HG03095 (cell line): ENCODE measurements at regions not wholly inside any gene's neighbourhood (a gene's known extent, or its start where the extent isn't known, plus 50 kb on each side); places are given as distances from the start of the nearest gene placed in this dataset.
"Not testable (repeated sequence)": the region's sequence is repeated elsewhere in the genome, so short reads cannot be mapped to it uniquely, and the experiment has no call there.

ENCODE experiments used
- ATAC-seq: cut with Tn5 transposase; IDR thresholded peaks from one replicate; pipeline ENCODE4 v1.9.1; 2021; ENCODE audit warnings: moderate library complexity; ENCODE audit not compliant: unreplicated experiment

DNA sequence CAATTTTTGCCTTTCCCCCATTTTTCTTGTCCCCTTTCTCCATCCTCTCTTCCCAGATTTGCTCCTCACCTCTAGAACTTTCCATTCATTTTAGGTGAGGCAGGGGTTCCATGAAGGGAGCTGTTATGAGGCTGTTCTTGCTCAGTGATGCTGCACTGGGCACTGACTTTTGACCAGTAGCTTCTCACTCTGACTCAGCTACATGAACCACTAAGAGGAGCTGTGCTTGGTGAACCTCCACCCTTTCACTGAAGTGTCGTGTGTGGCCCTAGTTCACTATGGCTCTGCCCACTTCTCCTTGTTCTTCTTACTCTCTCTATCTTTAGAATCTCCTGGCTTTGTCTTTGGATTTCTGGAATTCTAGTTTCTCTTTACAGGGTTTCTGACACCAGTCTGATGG is 73.4 kb upstream of the ADRA1D start:
- ATAC-seq = no peak

DNA sequence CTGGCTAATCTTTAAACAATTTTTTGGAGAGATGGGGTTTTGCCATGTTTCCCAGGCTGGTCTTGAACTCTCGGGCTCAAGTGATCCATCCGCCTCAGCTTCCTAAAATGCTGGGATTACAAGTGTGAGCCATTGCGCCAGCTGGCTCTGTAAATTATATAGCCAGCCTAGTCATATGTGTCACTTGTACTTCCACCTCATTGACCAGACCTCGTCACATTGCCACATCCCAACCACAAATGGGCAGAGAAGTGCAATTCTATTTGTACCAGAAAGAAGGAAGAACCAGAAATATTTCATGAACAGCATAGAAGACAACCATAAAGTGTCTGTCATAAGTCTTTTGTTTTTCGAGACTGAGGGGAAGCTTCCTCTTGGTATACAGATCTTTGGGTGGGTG is 71.2 kb upstream of the ADRA1D start:
- no peak for ATAC-seq

DNA sequence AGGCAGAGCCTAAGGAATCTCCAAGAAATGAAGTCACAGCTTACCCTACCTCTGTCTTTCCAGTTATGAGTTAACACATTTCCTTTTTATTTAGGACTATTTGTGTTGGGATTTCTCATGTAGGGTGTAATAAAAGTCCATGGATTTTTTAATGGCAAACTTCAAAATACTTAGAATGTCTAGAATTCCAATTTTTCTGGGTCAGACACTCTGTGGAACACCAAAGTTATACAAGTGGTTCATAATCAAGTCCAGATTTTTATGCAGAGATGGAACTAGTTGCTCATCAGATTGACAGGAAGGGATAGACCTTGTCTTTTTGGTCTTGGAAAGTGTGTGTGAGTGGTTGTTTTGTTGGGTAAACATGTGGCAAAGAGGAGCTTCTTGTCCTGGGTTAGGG is 69.8 kb upstream of the ADRA1D start:
- no peak for ATAC-seq

DNA sequence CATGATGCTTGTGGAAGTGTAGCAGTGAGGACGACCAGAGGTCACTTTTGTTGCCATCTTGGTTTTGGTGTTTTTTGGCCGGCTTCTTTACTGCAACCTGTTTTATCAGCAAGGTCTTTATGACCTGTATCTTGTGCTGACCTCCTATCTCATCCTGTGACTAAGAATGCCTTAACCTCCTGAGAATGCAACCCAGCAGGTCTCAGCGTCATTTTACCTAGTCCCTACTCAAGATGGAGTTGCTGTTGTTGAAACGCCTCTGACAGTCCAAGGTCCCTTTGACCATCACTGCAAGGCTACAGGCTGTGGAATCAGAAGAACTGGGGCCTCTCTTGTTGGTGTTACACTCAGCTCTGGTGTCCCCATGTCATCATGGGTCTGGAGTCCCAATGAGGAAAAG is 61.5 kb upstream of the ADRA1D start:
- ATAC-seq = not testable (repeated sequence)

DNA sequence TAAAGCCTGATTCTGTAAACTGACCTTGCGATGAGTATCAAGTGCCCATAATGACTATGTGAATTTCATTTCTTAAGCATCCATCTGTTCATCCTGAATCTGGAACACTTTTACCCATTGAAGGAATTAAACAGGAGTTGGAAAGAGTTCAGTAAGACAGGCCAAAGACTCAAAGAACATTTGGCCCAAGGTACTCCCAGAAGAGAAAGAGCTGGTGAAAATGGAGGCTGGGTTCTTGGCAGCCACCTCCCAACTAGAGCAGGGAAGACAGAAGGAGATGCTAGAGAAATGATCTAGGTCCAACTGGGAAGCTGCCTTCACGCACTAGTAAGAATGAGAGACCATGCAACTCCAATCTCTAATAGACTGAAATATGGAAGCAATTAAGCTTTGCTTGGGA is 57.1 kb upstream of the ADRA1D start:
- no peak for ATAC-seq

DNA sequence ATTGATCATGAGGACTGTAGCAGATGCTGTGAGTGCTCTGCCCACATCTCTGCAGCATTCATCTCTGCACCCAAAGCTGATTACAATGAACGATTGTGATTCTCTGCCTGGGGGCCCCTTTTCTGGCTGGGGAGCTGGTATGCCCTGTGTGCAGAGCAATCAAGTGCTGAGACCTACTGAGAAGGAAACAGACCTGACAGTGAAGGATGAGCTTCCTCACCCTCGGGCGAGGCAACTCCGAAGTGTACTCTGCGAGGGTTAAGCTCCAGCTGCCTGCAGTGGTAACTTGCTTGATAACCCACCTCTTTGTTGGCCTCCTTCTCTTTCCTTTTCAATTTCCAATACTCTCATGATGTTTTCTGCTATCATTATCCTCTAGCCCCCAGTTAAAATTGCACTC is 56.0 kb upstream of the ADRA1D start:
- ATAC-seq = no peak

DNA sequence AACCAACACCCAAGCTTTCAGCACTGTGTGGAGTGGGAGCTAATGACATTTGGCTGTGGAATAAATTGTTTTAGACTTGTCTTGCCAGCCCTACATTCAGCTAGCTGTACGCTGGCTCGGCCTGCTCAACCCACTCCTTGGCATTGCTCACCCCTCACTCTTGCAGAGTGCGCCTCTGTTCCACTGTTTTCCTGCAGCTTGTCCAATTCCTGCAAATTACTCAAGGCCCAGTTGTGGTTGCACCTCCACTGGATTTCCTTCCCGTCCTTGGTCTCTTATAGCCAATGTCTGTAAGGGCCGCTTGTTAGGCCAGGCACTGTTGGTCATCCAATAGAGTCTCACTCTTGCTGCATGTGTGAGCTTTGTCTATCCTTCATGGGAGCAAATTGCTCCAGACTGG is 55.5 kb upstream of the ADRA1D start:
- ATAC-seq = no peak

DNA sequence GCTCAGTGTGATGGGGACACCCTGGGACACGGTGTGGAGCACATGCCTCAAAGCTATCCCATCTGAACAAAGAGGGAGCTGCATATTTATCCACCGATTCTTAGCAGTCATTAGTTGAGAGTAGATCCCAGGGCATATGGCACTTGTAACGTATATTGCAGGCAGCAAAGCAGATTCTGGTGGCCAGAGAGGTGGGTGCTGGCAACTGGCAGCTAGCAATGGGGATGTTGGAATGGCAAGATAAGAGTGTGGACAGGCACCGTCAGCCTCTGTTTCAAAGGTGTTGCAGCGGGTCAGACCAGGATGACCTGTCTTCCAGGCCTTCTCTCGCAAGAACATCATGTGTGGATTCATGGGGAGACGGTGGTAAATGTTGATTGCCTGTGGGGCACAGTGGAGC is 54.0 kb upstream of the ADRA1D start:
- ATAC-seq = no peak

DNA sequence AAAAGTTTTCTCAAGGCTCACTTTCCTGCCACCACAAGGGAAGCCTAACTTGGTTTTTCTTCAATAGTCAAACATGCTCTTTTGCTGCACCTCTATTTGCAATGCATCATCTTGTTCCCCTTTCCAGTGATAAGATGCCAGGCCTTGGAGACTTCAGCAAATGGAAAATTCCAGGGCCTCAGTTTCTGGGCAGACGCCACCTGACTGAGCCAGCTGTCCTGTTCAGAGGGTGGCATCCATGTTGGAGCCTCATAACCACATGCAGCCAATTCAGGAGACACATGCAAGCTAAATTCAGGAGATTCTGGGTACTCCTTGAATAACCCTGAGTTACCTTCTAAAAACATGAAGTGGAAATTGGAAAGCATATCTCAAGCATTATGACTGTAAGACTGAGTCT is 51.8 kb upstream of the ADRA1D start:
- no peak for ATAC-seq

DNA sequence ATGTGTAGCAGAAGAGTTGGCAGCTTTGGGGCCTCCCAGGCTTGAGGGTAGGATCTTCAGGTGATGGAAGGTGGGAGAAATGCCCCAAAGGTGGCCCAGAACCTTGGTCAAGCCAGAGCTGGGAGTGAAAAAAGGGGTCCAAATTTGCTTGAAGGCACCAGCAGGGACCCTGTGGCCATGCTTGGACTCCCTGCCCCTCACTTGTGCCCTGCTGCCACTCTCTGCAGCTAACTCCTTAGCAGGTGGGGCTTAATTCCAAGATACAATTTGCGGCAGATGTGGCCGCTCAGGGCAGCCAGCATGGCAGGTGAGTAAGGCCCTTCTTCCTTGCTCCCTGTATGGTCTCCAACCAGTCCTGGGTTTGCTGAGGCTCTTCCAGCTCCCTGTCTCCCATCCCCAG is 51.3 kb upstream of the ADRA1D start:
- ATAC-seq = no peak

DNA sequence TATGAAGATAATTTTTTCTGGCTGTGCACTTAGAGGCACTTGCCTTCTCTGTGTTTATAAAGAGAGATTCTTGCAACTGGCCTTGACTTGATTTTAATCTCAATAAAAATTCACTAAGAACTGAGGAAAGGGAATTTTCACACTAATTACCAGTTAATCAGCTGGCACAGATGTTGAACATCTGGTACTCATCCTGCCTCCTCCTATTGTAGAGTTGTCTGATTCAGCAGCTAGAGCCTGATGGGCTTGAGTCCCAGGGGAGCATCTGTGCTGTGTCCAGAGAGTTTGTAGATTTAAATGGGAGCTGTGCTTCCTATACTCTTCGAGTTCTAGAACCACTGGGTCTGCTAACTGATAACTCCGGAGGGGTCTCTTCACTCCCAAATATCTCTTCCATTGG is 50.7 kb upstream of the ADRA1D start:
- ATAC-seq = no peak

DNA sequence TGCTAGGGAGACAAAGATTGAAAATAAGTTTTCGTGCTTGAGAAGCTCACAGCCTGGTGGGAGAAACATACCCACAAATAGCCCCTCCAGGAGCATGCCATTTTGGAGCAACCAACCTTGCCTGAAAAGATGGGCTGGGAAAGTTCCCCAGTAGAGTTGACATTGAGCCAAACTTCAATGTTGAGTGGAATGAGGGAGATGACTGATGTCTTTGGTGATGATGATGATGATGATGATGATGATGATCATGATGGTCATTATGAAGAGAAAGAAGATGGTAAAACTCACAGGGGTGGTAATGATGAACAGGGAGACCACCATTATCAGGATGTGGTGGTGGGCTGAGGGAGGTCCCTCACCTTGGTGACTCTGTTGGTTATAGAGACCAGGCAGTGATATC is 50.1 kb upstream of the ADRA1D start:
- ATAC-seq = no peak
